ENCODE measurements at regions not wholly inside any gene's neighbourhood (a gene's known extent, or its start where the extent isn't known, plus 50 kb on each side); places are given as distances from the start of the nearest gene placed in this dataset.

DNA sequence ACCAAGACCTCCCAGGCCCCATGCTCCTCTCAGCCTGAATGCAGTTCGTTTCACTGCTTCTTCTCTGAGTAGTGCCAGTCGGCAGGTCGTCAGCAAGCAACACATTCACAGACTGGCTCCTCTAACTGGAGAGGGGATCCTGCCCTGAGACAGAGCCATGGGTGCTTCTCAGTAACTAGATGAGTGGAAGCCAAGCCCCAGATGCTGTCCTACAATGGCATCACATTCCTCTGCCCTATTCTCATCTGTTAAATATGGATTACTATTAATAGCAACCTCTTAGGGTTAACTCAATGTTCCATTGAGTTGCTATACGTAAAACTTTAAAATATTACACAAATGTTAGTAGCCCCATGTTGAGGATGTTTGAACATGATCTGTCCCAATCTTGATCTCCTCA is 84.2 kb upstream of the S1PR1 start:
- no peak for DNase-seq (ENCODE audit: low spot score)

DNA sequence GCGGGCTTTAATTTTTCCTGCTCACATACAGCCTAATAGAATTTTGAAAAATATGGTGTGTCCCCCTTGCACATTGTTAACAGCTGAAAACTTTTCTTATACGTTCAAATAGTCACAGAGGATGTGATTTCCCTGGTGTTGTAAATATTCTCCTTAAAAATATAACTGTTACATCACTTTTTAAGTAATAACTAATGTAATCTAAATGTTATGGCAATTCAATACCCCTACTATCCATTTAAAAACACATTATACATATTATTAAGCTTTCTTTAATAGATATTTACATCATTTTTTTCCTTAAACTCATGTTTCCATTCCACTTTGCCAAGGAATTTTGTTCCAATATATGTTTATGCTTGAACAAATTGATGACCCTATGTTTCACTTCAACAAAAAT is 85.5 kb upstream of the S1PR1 start:
- no peak for DNase-seq (ENCODE audit: low spot score)

DNA sequence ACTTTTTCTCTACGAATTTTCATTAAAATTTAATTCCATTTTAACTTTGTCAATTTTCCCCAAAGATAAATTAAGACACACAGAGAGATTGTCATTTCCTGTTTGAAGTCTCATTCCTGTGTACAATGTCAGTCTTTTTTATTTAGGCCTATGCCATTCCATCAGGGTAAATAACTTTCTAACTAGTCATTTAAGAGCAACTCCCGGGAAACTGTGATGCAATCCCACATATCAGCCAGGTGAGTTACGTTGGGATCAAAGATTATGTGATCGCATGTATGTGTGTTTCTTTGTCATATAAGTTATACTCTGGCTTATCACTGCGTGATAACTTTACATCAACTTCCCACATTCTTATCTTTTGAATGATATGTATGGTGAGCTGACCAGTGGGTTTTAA is 86.1 kb upstream of the S1PR1 start:
- peak; percentile 14 for DNase-seq (ENCODE audit: low spot score)

DNA sequence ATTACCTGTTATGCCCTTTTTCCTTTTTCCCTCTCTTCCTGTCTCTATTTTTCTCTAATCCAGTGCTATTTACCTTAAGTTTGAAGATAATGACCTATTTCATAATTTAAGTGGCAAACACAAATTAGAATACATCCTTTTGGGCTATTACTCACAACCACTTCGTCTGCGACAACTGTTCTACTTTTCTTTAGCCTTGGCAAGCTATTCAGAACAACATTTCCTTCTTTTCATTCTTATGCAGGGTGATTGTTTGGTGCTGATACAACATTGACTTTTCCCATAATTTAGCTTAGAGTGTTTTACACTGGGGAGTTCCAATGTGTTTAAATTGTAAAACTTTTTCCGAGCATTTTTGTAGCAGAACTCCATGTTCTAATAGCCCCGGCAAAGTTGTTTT is 86.6 kb upstream of the S1PR1 start:
- no peak for DNase-seq (ENCODE audit: low spot score)

DNA sequence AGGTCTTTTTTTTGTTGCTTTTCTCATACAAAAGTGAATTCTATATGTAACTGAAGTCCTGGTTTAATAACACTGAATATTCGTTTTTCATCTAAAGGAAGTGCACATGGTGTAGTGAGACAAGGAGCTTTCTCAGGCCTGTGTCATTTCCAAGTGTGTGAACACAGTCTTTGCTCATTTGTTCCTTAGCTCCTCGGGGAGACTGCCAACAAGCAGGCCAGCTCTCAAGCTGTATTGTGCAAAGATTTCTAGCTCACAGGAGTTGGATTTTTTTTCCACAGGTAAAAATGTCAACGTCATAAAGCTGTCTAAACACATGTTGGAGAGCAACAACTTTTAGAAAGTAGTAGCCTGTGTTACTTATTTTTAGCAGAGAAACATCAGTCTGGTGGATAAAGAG is 87.8 kb upstream of the S1PR1 start:
- no peak for DNase-seq (ENCODE audit: low spot score)

DNA sequence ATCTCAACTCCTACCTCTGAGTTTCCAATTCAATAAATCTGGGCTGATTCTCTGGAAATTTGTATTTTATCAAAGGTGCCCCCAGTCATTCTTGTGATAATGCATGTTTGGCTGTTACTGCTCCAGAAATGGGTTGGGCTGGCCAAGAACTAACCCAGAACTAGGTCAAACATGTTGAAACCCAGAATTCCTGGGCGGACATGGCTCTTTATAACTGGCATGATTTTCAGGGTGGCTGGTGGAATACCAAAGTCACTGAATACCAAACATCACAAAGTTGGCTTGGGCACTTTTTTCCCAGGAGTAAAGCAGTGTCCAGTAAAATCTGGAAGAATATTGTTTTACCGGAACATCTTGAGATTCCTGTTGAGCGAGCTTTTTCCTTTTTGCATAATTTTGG is 89.4 kb upstream of the S1PR1 start:
- no peak for DNase-seq (ENCODE audit: low spot score)

DNA sequence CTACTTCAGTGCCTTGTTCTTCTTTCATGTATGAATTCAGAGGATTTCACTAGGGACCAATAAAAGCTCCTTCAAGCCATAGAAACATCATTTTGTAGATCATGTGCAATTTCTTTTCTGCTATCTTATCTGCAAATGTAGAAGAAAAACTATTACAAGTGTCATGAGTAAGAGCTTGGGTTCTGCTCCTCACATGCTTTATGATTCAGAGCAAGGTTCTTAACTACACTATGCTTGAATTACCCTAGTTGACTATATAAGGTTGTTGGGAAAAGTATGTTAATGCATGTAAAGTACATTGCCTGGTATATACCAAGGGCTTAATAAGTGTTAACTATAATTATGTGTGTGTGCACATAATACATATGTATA is 91.4 kb upstream of the S1PR1 start:
- DNase-seq (ENCODE audit: low spot score) = no peak

DNA sequence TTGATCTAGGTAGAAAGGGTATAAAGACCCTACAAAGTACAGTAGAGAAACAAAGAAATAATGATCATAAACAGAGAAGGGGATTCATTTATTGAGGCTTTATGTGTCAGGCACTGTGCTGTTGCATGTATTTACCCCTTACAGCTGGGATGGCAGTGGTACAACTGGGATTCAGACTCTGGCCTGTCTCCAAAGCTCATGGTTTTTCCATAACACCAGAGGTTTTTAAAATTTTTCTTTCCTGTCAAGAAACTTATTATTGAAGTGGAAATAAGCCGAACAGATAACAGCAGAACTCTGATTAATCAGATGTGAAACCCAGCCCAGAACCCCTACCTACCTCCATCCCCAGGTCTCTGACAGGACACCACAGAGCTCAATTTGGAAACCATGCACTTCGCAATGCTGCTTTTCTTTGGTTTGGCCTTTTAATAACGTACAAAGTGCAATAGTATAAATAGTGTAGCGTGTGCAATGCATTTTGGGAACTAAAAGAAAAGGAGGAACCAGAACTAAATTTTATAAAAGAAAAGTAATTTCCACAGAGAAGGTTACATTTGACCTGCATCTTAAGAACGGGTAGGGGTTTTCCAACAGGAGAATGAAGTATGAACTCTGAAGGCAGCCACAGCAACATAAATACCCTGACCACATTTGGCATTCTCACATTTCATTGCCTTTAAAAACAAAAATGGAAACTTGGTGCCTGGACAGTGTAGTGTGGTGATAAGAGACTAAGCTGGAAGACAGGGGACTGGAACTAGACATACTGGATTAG is 92.0 kb upstream of the S1PR1 start:
- DNase-seq (ENCODE audit: low spot score) = no peak

DNA sequence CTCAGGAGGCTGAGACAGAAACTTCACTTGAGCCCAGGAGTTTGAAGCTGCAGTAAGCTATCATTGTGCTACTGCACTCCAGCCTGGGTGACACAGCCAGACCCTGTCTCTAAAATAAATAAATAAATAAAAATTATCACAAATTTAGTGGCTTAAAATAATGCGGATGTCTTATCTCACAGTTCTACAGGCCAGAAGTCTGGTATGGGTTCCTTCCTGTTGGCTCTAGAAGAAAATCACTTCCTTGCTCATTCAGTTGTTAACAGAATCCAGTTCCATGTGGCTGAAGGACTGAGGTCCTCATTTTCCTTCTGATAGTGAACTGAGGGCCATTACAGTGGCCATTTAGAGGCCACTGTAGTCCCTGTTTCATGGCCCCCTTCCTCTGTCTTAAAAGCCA is 94.6 kb upstream of the S1PR1 start:
- no peak for DNase-seq (ENCODE audit: low spot score)

DNA sequence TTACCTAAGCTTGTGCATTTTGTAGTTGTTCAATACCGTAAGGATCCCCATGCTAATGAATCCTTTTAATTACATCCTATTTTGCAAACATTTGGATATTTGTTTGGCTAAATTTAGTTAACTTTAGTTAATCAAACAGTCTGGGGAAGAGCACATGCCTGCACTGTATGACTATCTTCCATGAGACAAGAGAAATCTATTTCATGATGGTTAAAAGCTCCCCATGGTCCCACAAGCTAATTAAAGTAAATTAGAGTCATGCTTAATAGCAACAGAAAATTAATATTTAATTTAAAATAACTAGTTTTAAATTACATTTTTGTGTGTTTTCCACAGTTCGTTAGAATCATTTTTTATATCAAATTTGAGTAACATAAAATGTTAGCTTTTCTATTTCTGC is 95.4 kb upstream of the S1PR1 start:
- no peak for DNase-seq (ENCODE audit: low spot score)

DNA sequence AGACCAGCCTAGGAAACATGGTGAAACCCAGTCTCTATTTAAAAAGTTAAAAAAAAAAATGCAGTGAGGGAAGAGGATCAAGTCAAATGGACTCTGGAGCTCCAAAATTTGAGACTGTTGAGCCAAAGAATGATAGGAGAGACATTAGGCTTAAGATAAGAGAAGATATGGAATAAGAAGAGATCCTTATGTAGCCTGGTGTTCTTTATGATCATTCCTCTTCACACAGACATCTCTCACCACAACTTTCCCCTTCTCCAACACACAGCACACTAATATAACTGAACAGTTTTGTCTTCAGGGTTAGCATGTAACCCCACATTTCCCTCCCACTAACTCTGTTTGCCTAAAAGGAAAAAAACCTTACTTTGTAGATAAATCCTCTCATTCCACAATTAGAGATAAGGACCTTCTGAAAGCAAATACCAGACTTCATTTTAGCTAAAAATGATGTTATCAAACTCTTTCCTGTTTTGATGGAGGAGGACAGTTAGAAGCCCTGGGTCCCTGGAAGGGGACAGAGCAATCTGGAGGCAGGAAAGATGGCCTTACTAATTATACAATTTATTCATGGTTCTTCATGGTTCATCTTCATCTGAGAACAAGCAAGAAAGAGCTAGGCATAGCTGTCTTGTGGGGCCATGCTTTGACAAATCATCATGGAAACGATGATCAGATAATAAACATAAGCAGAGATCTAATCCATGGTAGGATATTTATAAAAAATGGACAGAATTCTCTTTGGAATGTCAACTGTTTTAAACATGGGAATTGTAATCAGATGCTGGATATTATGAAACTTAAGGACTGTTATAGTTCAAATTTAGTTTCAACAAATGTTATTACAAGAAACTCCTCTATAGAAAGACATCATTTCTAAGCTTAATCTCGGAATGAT is 96.7 kb upstream of the S1PR1 start:
- DNase-seq (ENCODE audit: low spot score) = no peak

DNA sequence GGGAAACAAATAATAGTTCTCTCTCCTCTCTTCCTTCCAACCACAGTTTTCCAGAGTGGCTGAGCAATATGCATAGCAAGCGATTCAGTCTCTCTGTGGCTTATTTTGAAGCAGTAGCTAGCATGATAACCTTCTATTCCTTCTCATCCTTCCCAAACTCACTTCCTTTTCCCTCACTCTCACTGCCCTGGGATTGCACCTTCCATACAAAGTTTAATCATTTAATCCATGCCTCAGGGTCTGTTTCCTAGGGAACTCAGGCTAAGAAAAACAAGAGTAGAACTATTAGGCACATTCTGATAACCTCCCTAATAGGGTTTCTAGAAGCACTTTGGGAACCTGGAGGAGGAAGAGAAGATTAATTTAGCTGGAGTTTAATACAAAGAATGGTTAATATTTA is 97.7 kb upstream of the S1PR1 start:
- no peak for DNase-seq (ENCODE audit: low spot score)

DNA sequence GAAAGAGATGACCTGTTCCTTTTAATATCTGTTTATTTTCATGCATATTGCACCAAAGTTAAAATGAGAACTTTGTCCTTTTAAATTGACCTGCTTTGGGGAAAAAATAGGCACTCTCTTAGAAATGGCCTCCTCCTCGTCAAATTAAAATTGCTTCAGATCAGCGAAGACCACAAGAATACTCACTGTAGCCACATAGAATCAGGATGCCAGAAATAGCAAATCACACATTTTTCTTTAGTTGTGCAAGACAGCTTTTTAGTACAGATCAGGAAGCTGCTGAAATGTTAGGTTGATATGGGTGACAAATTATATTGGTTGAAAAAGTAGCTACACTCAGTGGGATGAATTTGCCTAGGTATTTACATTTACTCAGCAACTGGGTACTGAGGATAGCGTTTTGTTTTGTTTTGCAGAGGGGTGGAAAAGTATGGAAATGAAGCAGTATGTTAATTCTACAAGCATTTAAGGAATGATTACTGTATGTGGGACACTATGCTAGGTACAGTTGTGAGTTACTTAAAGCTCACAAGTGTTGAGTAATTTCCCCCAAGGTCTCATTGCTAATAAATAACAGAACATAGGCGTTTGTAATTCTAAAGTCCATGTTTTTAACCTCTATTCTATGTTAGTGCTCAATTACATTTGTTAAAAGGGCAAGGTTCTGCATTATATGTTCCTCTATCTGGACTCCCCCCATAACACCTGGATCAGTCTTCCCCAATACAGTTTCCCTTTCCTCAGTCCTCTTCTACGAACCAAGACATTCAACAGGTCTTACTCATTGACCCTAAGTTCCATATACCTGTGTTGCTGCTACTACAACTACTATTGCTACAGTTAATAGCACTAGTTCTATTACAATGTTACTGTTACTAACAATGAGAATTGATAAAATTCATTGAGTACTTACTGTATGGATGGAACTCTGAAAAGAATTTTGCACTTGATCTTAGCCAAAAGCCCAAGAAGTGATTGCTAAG is 99.4 kb upstream of the S1PR1 start:
- DNase-seq (ENCODE audit: low spot score) = peak; percentile 11

DNA sequence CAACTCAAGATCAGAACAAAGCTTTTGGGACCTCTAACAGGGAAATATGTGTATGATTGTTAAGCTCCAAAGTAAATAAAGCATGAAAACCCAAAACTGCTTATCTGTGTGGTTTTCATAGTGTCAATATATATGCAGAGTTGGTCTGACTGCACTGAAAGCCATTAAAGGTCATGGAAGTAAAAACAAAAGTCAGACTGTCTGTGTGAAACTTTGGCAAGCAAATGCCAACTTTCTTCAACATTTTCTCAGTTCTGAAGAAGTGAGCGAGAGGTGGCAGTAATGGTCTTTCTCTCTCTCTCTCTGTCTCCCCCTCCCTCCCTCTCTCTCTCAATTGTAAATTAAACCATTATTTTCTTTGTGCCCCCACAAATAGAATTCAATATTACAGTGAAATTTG is 100.1 kb upstream of the S1PR1 start:
- peak; percentile 5 for DNase-seq (ENCODE audit: low spot score)

DNA sequence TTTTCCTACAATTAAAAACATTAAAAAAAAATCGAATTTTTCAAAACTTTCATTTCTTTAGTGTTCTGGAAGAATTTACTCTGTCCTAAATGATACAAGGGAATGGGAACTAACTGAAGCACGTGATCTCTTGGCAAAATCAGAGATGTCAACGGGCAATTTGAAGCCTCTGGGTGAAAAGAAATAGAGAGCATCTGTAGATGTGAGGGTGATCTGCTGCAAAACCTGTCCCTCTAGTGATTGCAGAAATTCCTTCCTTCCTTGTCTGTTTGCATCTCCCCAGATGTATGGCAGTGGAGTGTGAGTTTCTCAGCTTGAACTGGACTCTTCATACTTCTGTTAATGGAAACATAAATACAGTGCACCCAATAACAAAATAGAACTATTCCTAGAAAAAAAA is 100.5 kb upstream of the S1PR1 start:
- no peak for DNase-seq (ENCODE audit: low spot score)

DNA sequence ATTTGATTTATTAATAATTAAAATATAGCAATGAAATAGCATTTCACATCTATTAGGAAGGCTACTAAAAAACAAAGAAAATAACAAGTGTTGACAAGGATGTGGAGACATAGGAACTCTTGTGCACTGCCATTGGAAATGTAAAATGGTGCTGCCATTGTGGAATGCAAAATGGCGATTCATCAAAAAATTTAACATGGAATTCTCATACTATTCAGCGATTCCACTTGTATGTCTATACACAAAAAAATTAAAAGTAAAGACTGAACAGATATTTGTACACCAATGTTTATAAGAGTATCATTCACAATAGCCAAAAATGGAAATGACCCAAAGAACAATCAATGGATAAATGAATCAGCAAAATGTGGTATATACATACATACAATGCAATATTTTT is 101.3 kb upstream of the S1PR1 start:
- DNase-seq (ENCODE audit: low spot score) = no peak

DNA sequence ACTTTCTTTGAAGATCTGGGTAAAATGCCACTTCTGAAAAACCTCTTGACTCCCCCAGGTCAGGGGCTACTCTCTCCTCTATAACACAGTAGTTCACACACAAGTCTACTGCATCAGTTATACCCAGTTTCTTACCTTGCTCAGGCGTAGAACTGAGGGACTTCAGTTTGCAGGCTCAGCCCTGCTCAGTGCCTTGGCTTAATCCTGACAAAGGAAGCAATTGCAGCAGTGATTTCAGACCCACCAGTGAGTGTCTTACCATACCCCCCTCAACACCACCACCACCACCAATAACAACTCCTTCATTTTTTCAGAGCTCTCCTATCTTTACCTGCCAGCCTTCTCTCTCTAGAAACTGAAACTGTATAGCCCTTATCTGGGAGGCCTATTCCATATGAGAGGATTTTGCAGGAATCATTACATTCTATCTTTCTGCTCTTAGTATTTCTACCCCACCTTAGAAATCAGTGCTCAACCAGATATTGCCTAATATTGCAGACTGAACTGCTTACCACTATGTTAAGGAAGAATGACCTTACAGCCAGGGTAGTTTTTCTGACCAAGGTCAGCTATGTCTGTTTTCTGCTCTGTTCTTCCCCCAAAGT is 105.5 kb upstream of the S1PR1 start:
- DNase-seq (ENCODE audit: low spot score) = no peak

DNA sequence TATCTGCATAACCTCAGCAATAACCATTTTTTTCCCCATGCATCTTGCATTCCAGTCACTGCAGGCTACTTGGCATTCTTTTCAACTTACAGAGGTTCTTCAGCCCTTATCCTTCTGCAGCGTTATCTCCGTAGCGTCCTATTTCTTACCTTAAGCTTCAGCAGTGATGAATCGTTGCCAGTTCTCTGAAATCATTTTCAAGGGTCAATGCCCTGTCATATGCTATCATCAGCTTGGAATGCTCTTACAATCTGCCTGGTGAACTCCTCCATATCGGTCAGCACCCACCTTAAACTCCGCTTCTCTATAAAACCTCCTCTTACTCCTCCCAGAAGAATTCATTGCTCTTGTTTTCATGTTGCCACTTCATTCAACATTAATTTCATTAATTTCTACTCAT is 105.1 kb upstream of the DPH5 start:
- DNase-seq (ENCODE audit: low spot score) = peak; percentile 82

DNA sequence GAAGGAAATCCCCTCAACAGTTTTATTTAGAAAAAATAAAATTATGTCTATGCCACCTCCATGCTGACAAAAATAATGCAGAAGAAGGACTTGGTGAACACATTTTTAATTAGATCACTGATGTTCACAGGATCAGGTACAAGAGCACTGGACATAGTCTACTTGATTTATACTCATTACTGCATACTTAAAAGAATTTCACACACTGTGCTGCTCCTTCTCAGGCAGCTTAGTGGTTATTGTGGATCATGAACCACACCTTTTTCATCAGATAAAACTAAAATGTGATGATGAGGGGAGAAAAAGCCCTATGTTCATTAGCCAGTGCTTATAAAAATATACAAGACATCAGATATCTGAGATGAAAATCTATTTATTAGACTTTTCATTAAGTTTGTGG is 103.3 kb upstream of the DPH5 start:
- DNase-seq (ENCODE audit: low spot score) = peak; percentile 7

DNA sequence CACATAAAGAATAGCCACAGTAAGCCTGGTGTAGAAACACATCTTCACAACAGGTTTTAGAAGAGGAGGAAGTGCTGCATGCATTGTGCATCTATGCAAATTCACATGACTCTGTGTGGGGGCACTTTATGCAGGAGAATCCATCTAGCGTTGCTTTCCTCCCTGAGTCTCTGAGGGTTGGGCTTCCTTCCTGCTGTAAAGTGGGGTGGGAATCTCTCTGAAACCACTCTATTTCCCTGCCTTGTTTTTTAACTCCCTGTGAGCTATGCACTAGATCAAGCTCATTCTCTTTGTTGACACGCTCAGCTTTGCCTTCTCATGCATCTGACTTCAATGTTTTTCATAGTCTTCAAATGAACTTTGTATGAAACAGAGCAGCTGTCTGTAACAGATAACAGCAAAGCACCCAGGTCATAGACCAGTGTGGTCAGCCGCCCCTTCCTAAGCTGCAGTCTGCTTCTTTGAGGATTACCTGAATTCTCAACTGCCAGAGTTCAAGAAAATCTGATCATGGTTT is 102.7 kb upstream of the DPH5 start:
- no peak for DNase-seq (ENCODE audit: low spot score)

DNA sequence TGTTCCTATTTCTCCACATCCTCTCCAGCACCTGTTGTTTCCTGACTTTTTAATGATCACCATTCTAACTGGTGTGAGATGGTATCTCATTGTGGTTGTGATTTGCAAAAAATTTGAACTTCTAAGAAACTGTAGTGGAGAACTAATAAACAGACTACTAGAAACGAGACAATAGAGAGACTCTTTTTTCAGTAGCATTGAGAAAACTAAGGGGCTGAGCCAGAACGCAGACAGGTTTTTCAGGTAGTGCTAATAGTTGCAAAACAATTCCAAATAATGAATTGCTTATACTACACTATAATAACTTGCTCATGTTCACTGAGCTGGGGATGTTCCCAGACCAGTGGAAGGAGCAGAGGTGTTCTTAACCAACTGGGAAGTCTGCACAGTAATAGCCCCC is 98.8 kb upstream of the DPH5 start:
- no peak for DNase-seq (ENCODE audit: low spot score)
